ENCODE measurements at regions not wholly inside any gene's neighbourhood (a gene's known extent, or its start where the extent isn't known, plus 50 kb on each side); places are given as distances from the start of the nearest gene placed in this dataset.
"Not testable (repeated sequence)": the region's sequence is repeated elsewhere in the genome, so short reads cannot be mapped to it uniquely, and the experiment has no call there.

DNA sequence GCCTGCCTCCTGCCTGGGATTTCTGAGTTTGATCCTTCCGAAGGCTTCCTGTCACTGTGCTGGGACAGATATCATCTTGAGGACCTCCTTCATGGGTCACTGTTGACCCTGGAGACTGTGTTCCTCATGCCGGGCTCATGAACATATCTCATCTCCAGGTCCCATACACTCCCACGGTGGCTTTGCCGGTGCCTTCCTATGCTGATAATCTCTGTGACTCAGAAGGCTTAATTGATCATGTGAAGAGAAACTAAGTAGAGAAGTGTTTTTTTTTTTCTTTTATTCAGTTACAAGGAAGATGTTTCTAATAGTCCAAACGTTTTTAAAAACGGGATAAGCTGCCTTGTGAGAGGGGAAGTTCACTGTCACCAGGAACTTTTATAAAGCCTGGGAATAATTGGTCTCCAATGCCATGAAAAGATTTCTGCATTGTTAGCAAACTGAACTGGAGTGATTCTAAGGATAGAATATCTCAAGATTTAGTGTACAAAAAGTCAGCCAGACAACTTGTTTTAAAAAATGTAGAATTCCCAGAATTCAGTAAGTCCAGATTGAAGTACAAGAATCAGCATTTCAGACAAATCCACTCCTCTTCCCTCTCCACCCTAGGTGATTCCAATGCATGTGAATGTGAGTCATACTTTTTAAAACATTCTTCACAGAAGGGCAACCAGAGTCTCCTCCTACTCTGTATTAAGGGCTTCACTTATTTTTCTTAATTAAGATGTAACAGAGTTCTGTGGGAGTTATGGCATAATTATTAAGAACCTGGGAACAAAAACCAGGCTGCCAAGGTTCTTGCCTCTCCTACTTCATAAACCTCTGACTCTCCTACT lies 139.8 kb upstream of the LGR5 start:
- no peak for DNase-seq

- no peak for DNase-seq
Measured at GRCh38 chr12:71297930-71298329, 140.1 kb upstream of the TSPAN8 start.

GRCh38 chr12:71295953-71296352 lies 138.2 kb upstream of the TSPAN8 start:
- DNase-seq, result no peak

DNA sequence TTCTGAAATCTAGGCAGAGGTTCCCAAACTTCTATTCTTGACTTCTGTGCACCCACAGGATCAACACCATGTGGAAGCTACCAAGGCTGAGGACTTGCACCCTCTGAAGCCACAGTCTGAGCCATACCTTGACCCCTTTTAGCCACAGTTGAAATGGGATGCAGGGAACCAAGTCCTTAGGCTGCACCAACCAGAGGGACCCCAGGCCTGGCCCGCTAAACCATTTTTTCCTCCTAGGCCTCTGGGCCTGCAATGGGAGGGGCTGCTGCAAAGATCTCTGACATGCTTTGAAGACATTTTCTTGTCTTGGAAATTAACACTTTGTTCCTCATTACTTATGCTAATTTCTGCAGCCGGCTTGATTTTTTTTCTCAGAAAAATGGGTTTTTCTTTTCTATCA lies 133.9 kb upstream of the TSPAN8 start:
- no peak for DNase-seq

GRCh38 chr12:71283883-71284282 lies 126.1 kb upstream of the TSPAN8 start:
- no peak for DNase-seq

DNA sequence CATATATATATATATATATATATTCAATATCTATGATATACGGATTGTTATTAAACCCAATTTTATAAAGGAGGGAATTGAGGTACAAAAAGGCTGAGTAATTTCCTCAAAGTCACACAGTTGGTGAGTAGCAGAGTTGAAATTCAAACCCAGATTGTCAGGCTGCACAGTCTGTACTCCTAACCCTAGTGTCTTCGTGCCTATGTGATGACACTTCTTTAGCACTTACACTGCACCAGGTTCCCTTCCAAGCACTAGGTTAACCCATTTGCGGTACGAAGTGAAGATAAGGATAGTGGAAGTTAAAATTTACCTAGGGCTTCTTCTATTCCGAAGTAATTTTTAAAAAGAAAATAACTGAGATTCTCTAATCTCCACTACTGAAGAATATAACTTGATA lies 125.1 kb upstream of the TSPAN8 start:
- DNase-seq, result no peak

DNA sequence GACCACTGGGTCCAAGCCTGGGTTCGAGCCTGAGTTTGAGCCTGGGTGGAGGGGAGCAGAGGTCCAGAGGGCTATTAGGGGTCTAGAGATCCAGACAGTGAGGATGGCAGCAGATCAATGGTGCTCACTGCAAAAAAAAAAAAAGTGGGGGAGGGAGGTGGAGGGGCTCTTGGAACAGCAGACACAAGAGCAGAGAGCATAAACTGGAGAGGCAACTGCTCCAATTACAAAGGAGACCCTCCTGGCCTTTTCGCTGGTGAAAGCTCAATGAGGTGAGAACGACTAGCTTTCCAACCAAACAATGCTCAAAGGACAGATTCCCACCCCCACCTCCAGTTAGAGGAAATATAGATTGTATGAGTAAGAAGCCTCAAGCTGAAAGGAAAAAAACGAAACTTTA lies 124.2 kb upstream of the TSPAN8 start:
- DNase-seq, result no peak

DNA sequence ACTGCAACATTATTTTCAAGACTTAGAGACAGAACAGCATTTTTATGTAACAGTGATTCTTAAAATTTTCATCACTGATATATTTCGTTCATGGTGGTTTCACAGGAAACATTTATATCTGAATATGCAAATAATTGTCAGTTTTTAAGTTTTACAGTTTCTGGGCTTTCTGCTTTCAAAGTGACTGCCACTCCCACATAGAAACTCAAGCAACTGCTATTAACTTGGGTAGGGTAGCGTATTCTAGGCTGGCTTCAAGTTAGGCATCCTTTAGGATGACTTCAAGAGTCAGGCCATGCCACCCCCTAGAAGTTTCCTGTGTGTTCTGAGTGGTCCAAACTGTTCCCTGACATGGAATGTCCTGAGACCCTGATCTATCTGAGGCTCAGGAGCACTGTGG lies 123.6 kb upstream of the TSPAN8 start:
- DNase-seq, result no peak

- no peak for DNase-seq
Measured at GRCh38 chr12:71277866-71278265, 120.1 kb upstream of the TSPAN8 start.

DNA sequence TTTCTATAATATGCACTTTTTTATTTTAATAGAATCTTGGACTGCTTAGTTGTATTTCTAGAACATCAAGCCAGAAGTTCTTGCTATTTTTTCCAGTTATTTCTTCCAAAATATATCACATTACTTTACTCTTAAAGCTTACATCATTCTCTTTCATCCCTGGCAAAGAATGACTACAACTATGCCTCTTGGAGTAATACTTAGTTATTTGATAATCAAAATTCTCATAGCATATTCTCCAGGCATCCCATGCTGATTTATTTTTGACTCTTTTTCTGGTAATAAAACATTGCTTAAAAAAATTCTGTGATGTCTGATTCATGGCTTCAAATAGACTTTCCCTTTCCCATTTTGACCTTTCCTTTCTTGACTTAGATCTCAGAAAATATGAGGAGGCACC lies 118.7 kb upstream of the TSPAN8 start:
- no peak for DNase-seq

DNA sequence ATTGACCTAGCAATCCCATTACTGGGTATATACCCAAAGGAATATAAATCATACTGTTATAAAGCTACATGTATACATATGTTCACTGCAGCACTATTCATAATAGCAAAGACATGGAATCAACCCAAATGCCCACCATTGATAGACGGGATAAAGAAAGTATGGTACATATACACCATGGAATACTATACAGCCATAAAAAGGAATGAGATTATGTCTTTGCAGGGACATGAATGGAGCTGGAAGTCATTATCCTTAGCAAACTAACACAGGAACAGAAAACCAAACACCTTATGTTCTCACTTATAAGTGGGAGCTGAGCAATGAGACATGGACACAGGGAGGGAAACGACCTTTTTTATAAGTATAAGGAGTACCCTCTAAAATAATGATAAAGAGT lies 113.0 kb upstream of the TSPAN8 start:
- not testable (repeated sequence) for DNase-seq

- DNase-seq, result no peak
Measured at GRCh38 chr12:71270057-71270456, 112.3 kb upstream of the TSPAN8 start.

DNA sequence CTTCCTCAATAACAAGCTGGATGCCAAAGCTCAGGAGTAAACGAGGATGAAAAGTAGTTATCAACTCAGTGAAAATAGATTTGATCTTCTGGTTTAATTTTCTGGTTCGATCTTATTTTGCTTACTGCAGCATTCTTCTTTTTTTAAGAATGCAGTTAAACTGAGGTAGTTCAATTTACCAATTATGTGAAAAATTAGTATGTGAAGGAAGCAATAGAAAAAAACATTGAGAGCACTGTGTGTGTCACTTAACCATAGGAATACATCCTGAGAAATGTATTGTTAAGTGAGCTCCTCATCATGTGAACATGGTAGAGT lies 111.4 kb upstream of the TSPAN8 start:
- DNase-seq, result no peak

GRCh38 chr12:71268598-71269280 lies 110.9 kb upstream of the TSPAN8 start:
- DNase-seq, result no peak

GRCh38 chr12:71266606-71267005 lies 108.8 kb upstream of the TSPAN8 start:
- DNase-seq, result no peak

- not testable (repeated sequence) for DNase-seq
Measured at GRCh38 chr12:71265731-71266130, 107.9 kb upstream of the TSPAN8 start.

DNA sequence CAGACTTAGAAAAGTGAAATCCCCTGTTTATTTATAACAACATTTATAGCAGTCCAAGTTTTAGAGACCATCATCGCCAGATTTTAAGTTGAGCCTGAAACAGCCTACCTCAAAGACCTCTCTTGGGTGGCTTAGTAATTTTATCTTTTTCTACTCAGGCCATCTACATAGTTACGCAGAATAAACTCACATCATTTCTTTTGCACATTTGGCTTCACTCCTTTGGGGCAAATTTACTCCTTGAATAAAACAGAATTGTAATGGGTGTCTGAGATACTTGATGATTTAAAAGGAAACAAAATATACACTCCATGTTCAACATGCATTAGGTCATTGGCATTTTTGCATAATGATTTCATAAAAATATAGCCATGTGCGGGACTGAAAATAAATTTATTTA lies 104.7 kb upstream of the TSPAN8 start:
- DNase-seq, result no peak

- DNase-seq, result no peak
Measured at GRCh38 chr12:71252473-71252872, 94.7 kb upstream of the TSPAN8 start.

DNA sequence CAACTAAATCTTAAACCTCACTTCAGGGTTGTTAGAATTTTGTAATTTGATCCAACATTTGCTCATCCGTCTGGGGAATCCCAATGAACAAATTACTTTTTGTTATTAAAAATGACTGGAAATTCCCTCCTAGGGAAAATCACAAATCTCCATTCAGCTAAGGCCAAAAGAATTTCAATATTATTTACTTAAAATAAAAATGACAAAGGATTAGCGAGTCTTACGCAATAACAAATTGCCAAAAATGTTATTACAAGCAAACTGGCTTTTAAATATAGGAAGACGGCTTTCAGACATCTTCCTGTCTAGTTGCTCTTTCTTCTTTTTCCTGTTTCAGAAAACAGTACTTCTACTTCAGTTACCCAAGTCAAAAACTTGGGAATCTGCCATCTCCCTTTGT lies 92.4 kb upstream of the TSPAN8 start:
- no peak for DNase-seq

GRCh38 chr12:71243370-71243769 lies 85.6 kb upstream of the TSPAN8 start:
- DNase-seq, result no peak

DNA sequence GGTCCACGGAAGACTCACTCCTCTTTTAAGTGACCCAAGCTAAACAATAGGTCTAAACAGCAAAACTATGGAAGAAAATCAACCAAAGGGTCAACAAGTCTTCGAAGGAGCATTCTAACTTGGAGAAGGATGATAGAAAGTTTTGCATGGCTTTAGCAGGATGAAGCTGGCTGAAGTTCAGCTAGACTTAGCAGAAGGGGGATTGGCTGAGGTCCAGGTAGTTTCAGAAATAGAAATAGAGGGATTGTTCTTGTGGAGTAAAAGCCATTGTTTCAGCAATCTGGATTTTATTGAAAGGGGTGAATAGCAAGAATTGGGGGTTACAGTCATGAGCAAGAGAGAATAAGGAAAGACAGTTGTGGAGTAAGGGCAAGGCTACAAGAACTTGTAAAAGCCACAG lies 84.7 kb upstream of the TSPAN8 start:
- no peak for DNase-seq

DNA sequence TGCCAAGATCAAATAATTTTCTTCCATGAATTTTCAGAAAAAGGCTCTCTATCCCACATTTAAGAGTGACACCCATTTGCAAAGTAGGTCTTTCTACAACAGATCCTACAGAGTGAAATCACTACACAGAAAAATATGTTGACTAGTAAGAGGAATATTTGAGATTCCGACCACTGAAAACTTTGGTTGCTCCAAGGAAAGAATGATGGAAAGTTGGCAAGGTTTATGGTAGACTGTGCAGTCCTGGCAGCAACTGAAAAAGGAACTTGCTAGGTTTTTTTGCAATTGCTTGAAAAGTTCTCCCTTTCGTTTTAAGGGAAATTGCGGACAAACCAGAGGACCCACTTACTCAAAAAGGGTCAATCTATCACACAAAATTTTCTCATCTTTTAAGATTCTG lies 83.1 kb upstream of the TSPAN8 start:
- DNase-seq, result no peak

GRCh38 chr12:71239731-71240130 lies 81.9 kb upstream of the TSPAN8 start:
- no peak for DNase-seq

GRCh38 chr12:71237128-71237527 lies 79.3 kb upstream of the TSPAN8 start:
- no peak for DNase-seq

DNA sequence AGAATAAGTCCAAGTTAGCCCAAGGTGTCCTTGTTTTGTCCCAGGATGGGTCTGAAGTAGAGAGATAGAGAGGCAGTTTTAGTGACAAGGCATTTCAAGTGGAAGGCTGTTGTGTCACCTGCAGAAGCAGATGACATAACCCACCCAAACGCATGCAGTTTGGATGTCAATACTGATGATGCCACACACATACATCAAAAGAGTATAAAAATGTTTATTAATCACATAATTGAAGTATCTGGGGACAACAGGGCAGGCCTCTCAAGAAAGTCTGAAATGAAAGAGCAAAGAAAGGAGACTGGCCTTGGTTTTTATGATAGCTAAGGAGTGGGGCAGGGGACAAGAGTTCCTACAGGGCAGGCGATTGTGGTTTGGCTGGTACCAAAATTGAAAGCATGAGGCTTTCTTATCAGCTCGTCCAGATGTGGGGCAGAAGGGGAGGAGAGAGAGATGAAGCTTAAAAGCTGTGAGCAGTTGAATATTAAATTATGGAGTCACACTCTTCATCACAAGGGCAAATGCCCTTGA lies 78.4 kb upstream of the TSPAN8 start:
- no peak for DNase-seq

Data from KG1 (cell line).